ACHN (cell line): ENCODE measurements at regions not wholly inside any gene's neighbourhood (a gene's known extent, or its start where the extent isn't known, plus 50 kb on each side); places are given as distances from the start of the nearest gene placed in this dataset.
"Not testable (repeated sequence)": the region's sequence is repeated elsewhere in the genome, so short reads cannot be mapped to it uniquely, and the experiment has no call there.

Source experiments
- DNase-seq: peaks from one replicate; pipeline ENCODE4 v3.0.0-alpha.2; 2015
- in situ Hi-C: cut with HindIII; loops from 2 replicates; pipeline ENCODE4 v1.10.0; 2017; ENCODE audit warnings: low sequenced_read_pairs, low pct_ligation_motif_present, low pct_unique_long_range_greater_than_20kb

GRCh38 chr20:58583176-58583575 lies 67.9 kb upstream of the STX16 start:
- no peak for DNase-seq
- in situ Hi-C loops, result no loop called here

GRCh38 chr20:58580474-58580835 lies 65.3 kb upstream of the APCDD1L start:
- DNase-seq, result no peak
- in situ Hi-C loops, result no loop called here

- in situ Hi-C loops, result no loop called here
- no peak for DNase-seq
Measured at GRCh38 chr20:58579819-58580473, 64.7 kb upstream of the APCDD1L start.

- DNase-seq, result no peak
- in situ Hi-C loops, result no loop called here
Measured at GRCh38 chr20:58579069-58579818, 64.0 kb upstream of the APCDD1L start.

- no peak for DNase-seq
- in situ Hi-C loops, result no loop called here
Measured at GRCh38 chr20:58577871-58578598, 62.8 kb upstream of the APCDD1L start.

GRCh38 chr20:58577139-58577806 lies 62.1 kb upstream of the APCDD1L start:
- DNase-seq, result no peak
- in situ Hi-C loops, result no loop called here

GRCh38 chr20:58576603-58576970 lies 61.4 kb upstream of the APCDD1L start:
- no peak for DNase-seq

GRCh38 chr20:58575776-58576602 lies 60.8 kb upstream of the APCDD1L start:
- DNase-seq, result no peak
- in situ Hi-C loops, result no loop called here

More at GRCh38 chr20:58576603-58576970, 61.4 kb upstream of the APCDD1L start:
- in situ Hi-C loops, result no loop called here

- in situ Hi-C loops, result no loop called here
Measured at GRCh38 chr20:58574469-58574868, 59.3 kb upstream of the APCDD1L start.

GRCh38 chr20:58573986-58574385 lies 58.8 kb upstream of the APCDD1L start:
- no peak for DNase-seq
- in situ Hi-C loops, result no loop called here

More at GRCh38 chr20:58574469-58574868, 59.3 kb upstream of the APCDD1L start:
- no peak for DNase-seq

GRCh38 chr20:58573257-58573656 lies 58.1 kb upstream of the APCDD1L start:
- in situ Hi-C loops, result no loop called here
- DNase-seq, result no peak

GRCh38 chr20:58572428-58572763 lies 57.2 kb upstream of the APCDD1L start:
- in situ Hi-C loops, result not testable (repeated sequence)

GRCh38 chr20:58571693-58572427 lies 56.7 kb upstream of the APCDD1L start:
- no peak for DNase-seq
- in situ Hi-C loops, result no loop called here

More at GRCh38 chr20:58572428-58572763, 57.2 kb upstream of the APCDD1L start:
- not testable (repeated sequence) for DNase-seq

GRCh38 chr20:58571356-58571692 lies 56.1 kb upstream of the APCDD1L start:
- peak; percentile 25 for DNase-seq
- in situ Hi-C loops, result no loop called here

GRCh38 chr20:58570204-58570859 lies 55.1 kb upstream of the APCDD1L start:
- no peak for DNase-seq
- in situ Hi-C loops, result no loop called here

GRCh38 chr20:58569241-58570125 lies 54.3 kb upstream of the APCDD1L start:
- in situ Hi-C loops, result no loop called here

More at GRCh38 chr20:58569241-58570125, 54.3 kb upstream of the APCDD1L start:
- no peak for DNase-seq
